ENCODE measurements at regions not wholly inside any gene's neighbourhood (a gene's known extent, or its start where the extent isn't known, plus 50 kb on each side); places are given as distances from the start of the nearest gene placed in this dataset.

DNA sequence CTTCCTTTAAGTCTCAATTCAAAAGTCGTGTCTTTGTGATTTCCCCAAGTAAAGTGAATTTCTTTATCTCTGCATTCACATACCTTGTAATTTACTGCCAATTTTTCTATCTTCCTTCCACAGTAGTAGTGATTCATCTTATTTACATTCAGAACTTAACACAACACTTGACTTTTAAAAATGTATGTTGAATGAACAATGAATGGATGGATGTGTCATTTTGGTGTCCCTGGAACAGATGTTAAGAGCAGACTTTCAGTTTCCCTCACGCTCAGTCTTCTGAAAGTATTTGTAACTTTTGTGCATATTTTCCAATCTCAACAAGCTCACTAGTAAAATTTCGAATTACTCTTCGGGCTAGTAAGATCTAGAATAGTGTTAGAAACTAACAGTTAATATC lies 352.0 kb downstream of the HHIPL2 start:
- H3K4me2 ChIP-seq (ENCODE audit: low read length): no peak overlapping the region
- H3K9me3 ChIP-seq (ENCODE audit: insufficient read depth, low read length): no peaks in the 10 kb centered on the region; the same call in 1 of the 2 replicates
- H3K79me2 ChIP-seq (ENCODE audit: low read length): no peaks in the 10 kb centered on the region
- H3K9ac ChIP-seq (ENCODE audit: low read length): no peak overlapping the region
- TF ChIP-seq EZH2phosphoT487 (IDR thresholded peaks at IDR 0.05; ENCODE audit: low read depth): no peak
- TF ChIP-seq CTCF (IDR thresholded peaks at IDR 0.05; ENCODE audit: low read depth, low read length): no peak
- no peak overlapping the region for H2AFZ ChIP-seq (ENCODE audit: low read depth, low read length)
- H3K27me3 ChIP-seq (ENCODE audit: low read depth, low read length): peaks cover 10% of the 10 kb centered on the region; the same call in 1 of the 2 replicates
- no peaks in the 10 kb centered on the region for H3K4me1 ChIP-seq (ENCODE audit: low read length)
- H4K20me1 ChIP-seq (ENCODE audit: insufficient read depth, low read length): no peaks in the 10 kb centered on the region
- H3K4me3 ChIP-seq (ENCODE audit: low read length): no peak overlapping the region
- no peak overlapping the region for H3K27ac ChIP-seq (ENCODE audit: low read length)
- no peaks in the 10 kb centered on the region for H3K36me3 ChIP-seq (replicated peaks; ENCODE audit: low read depth, low read length)

DNA sequence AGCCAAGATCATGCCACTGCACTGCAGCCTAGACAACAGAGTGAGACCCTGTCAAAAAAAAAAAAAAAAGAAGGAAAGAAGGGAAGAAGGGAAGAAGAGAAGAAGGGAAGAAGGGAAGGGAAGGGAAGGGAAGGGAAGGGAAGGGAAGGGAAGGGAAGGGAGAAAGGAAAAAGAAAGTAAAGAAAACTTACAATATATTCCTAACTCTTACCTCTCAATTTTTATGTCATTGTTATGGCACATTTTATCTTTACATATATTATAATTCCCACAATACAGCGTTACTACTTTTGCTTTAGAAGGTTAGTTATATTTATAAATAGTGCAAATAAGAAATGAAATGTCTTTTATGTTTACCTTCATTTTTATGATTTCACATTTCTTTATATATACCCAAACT lies 358.7 kb downstream of the HHIPL2 start:
- H3K4me3 ChIP-seq (ENCODE audit: low read length): no peak overlapping the region
- no peaks in the 10 kb centered on the region for H3K36me3 ChIP-seq (replicated peaks; ENCODE audit: low read depth, low read length)
- H3K27me3 ChIP-seq (ENCODE audit: low read depth, low read length): 0 out of 2 replicates have a peak, but pooled peaks cover 3% of the 10 kb centered on the region
- H3K4me2 ChIP-seq (ENCODE audit: low read length): no peak overlapping the region
- no peaks in the 10 kb centered on the region for H3K79me2 ChIP-seq (ENCODE audit: low read length)
- TF ChIP-seq CTCF (IDR thresholded peaks at IDR 0.05; ENCODE audit: low read depth, low read length): no peak
- TF ChIP-seq EZH2phosphoT487 (IDR thresholded peaks at IDR 0.05; ENCODE audit: low read depth): no peak
- H3K9me3 ChIP-seq (ENCODE audit: insufficient read depth, low read length): no peaks in the 10 kb centered on the region; the same call in 1 of the 2 replicates
- no peaks in the 10 kb centered on the region for H4K20me1 ChIP-seq (ENCODE audit: insufficient read depth, low read length)
- no peak overlapping the region for H2AFZ ChIP-seq (ENCODE audit: low read depth, low read length)
- H3K9ac ChIP-seq (ENCODE audit: low read length): no peak overlapping the region
- no peak overlapping the region for H3K27ac ChIP-seq (ENCODE audit: low read length)
- H3K4me1 ChIP-seq (ENCODE audit: low read length): no peaks in the 10 kb centered on the region

DNA sequence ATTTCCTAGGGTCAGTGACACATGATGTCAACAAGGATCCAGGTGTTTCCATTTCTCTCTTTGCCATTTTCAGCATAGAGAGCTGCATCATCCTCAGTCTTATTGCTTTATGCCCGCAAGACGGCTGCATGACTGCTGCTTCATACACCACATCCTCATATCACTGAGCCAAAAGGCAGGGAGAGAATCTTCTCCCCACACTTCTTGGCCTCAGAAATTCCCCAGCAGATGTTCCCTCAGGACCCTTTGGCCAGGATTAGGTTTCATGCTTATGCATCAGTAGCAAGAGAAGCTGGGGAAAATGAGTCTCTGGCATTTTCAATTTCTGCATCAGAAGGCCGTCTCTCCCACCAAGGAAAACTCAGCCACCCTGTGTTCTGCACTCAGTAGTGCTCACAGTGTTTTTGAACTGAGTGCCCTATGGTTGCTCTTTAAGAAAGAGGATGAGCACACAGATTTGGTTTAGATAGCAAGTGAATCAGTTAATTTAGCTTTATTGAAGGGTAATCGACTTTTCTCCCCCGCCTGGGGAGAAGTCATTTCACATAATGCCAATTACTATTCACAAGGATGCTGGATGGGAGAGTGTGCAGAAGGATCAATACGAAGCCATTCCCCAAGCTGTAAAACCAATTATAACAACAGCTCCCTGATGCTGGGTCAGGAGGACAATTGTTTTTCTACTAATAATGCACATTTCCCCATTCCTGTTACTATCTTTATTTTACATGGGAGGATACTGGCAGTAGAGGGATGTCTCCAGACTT lies 360.2 kb downstream of the HHIPL2 start:
- Histone ChIP-seq H2AFZ (ENCODE audit: low read depth, low read length) (no peak overlapping the region), H3K27ac (ENCODE audit: low read length) (no peak overlapping the region), H3K9me3 (ENCODE audit: insufficient read depth, low read length) (peaks cover 2% of the 10 kb centered on the region; the same call in 1 of the 2 replicates), H3K4me3 (ENCODE audit: low read length) (no peak overlapping the region), H3K36me3 (replicated peaks; ENCODE audit: low read depth, low read length) (no peaks in the 10 kb centered on the region), H3K27me3 (ENCODE audit: low read depth, low read length) (0 out of 2 replicates have a peak, but pooled peaks cover 3% of the 10 kb centered on the region), H4K20me1 (ENCODE audit: insufficient read depth, low read length) (no peaks in the 10 kb centered on the region), H3K9ac (ENCODE audit: low read length) (no peak overlapping the region), H3K4me1 (ENCODE audit: low read length) (no peaks in the 10 kb centered on the region), H3K79me2 (ENCODE audit: low read length) (no peaks in the 10 kb centered on the region), H3K4me2 (ENCODE audit: low read length) (no peak overlapping the region)
- TF ChIP-seq CTCF (IDR thresholded peaks at IDR 0.05; ENCODE audit: low read depth, low read length) (no peak), EZH2phosphoT487 (IDR thresholded peaks at IDR 0.05; ENCODE audit: low read depth) (no peak)

- no peaks in the 10 kb centered on the region for H3K79me2 ChIP-seq (ENCODE audit: low read length)
- H3K9ac ChIP-seq (ENCODE audit: low read length): no peak overlapping the region
- no peak overlapping the region for H3K27ac ChIP-seq (ENCODE audit: low read length)
- H3K36me3 ChIP-seq (replicated peaks; ENCODE audit: low read depth, low read length): no peaks in the 10 kb centered on the region
- TF ChIP-seq CTCF (IDR thresholded peaks at IDR 0.05; ENCODE audit: low read depth, low read length) (no peak), EZH2phosphoT487 (IDR thresholded peaks at IDR 0.05; ENCODE audit: low read depth) (no peak)
- no peaks in the 10 kb centered on the region for H3K27me3 ChIP-seq (ENCODE audit: low read depth, low read length)
- H3K9me3 ChIP-seq (ENCODE audit: insufficient read depth, low read length): 0 out of 2 replicates have a peak, but pooled peaks cover 4% of the 10 kb centered on the region
- H2AFZ ChIP-seq (ENCODE audit: low read depth, low read length): no peak overlapping the region
- no peaks in the 10 kb centered on the region for H3K4me1 ChIP-seq (ENCODE audit: low read length)
- H3K4me3 ChIP-seq (ENCODE audit: low read length): no peak overlapping the region
- H3K4me2 ChIP-seq (ENCODE audit: low read length): no peak overlapping the region
- H4K20me1 ChIP-seq (ENCODE audit: insufficient read depth, low read length): no peaks in the 10 kb centered on the region
These were observed 365.3 kb downstream of the HHIPL2 start for GRCh38 chr1:222182641-222183040.
